HG02884 (cell line): ENCODE measurements at regions not wholly inside any gene's neighbourhood (a gene's known extent, or its start where the extent isn't known, plus 50 kb on each side); places are given as distances from the start of the nearest gene placed in this dataset.
"Not testable (repeated sequence)": the region's sequence is repeated elsewhere in the genome, so short reads cannot be mapped to it uniquely, and the experiment has no call there.

Source experiments
- ATAC-seq: cut with Tn5 transposase; IDR thresholded peaks from one replicate; pipeline ENCODE4 v1.9.1; 2021; ENCODE audit warnings: mild to moderate bottlenecking, moderate library complexity; ENCODE audit not compliant: unreplicated experiment

- no peak for ATAC-seq
Observed at GRCh38 chr22:49408102-49408836, 419.4 kb downstream of the BRD1 start.

- no peak for ATAC-seq
Observed at GRCh38 chr22:49406879-49407587, 420.6 kb downstream of the BRD1 start.

GRCh38 chr22:49406047-49406650, 421.5 kb downstream of the BRD1 start:
- no peak for ATAC-seq

- ATAC-seq: no peak
Observed at GRCh38 chr22:49405590-49405989, 422.1 kb downstream of the BRD1 start.

GRCh38 chr22:49404576-49405241, 423.0 kb downstream of the BRD1 start:
- no peak for ATAC-seq

GRCh38 chr22:49404020-49404419, 423.7 kb downstream of the BRD1 start:
- no peak for ATAC-seq

GRCh38 chr22:49403102-49403501, 424.6 kb downstream of the BRD1 start:
- no peak for ATAC-seq

GRCh38 chr22:49402169-49402568, 425.5 kb downstream of the BRD1 start:
- ATAC-seq: no peak

GRCh38 chr22:49400941-49401598, 426.6 kb downstream of the BRD1 start:
- ATAC-seq: no peak

- ATAC-seq: no peak
Observed at GRCh38 chr22:49400136-49400940, 427.3 kb downstream of the BRD1 start.

- ATAC-seq: no peak
Observed at GRCh38 chr22:49398646-49399045, 429.0 kb downstream of the BRD1 start.

- ATAC-seq: no peak
Observed at GRCh38 chr22:49398115-49398514, 429.6 kb downstream of the BRD1 start.

- no peak for ATAC-seq
Observed at GRCh38 chr22:49396817-49397216, 430.9 kb downstream of the BRD1 start.

GRCh38 chr22:49395617-49396016, 432.1 kb downstream of the BRD1 start:
- no peak for ATAC-seq

- not testable (repeated sequence) for ATAC-seq
Observed at GRCh38 chr22:49395062-49395461, 432.6 kb downstream of the BRD1 start.

GRCh38 chr22:49394116-49394785, 433.4 kb downstream of the BRD1 start:
- no peak for ATAC-seq

GRCh38 chr22:49393526-49393925, 434.1 kb downstream of the BRD1 start:
- ATAC-seq: no peak

GRCh38 chr22:49392841-49393510, 434.7 kb downstream of the BRD1 start:
- no peak for ATAC-seq

- ATAC-seq: no peak
Observed at GRCh38 chr22:49392247-49392646, 435.4 kb downstream of the BRD1 start.
